HG02763 (cell line): ENCODE measurements at regions not wholly inside any gene's neighbourhood (a gene's known extent, or its start where the extent isn't known, plus 50 kb on each side); places are given as distances from the start of the nearest gene placed in this dataset.

Source experiments
- ATAC-seq: cut with Tn5 transposase; IDR thresholded peaks from one replicate; pipeline ENCODE4 v1.9.1; 2021; ENCODE audit warnings: mild to moderate bottlenecking, moderate library complexity; ENCODE audit not compliant: unreplicated experiment

DNA sequence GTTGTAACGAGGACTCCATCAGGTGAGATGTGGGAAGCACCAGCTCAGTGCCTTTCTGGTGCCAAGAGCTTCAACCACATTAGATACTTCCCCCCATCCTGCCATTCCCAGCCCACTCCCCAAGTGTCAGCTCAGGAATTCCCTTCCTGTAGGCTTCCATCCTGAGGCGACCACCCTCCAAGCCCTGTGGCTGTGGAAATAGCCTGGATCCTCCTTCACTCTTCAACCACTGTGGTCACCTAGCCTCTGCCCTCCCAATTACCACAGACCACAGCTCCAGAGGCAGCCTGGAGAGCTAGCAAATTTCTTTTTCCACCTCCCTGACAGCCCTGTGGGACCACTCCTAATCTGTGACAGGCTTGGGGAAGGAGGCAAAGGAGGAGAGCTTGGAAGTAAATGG lies 219.8 kb upstream of the MAP3K1 start:
- no peak for ATAC-seq

DNA sequence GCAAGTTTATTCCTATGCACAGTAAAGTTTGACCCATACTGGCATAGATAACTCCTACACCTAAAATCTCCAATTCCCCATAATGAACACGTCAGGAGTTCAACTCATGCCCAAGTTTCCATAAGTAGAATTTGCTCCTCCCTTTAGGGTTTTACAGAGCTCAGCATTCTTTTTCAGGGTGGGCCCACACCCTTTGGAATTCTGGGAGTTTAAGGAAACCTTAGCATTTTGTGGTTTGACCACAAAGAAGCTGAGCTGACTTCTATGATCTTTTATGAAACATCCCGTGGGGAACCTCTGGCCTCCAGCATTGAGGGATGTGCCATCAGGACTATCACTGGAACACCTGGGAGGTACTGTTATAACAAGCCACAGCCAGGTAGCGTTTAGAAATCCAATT lies 220.6 kb upstream of the MAP3K1 start:
- ATAC-seq: no peak

DNA sequence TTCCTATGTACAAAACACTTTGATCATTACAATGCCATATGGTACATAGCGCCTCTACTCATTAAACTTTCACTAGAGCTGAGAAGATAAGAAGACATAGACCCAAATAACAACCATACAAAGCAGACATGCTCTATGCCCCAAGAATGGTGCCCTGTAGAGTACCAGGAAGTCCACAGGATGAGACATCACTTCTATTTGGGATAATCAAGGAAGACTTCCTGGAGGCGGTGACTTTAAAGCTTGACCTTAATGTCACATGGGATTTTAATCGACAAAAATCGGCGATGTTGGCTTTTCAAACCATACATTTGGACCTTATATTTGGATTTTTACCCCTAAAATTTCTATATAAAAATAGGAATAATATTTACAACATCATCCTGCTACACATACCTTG lies 224.3 kb upstream of the MAP3K1 start:
- ATAC-seq: no peak

DNA sequence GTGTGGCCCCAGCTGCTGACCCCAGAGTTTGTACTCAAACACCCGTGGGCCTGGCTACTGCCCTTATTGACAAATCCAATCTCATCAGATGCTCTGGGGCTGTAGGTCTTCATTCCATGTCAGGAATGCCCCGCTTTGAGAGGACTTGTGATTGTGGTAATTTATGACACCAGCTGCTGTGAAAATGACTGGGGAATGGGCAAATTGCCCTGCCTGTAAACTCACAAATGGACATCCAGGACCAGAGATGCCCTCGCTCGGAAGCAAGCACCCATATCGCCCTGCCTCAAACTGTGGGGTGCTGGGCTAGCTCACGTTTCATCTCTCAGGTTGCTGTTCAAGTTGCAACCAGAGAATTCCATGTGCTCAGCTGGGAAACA lies 225.9 kb upstream of the MAP3K1 start:
- no peak for ATAC-seq

DNA sequence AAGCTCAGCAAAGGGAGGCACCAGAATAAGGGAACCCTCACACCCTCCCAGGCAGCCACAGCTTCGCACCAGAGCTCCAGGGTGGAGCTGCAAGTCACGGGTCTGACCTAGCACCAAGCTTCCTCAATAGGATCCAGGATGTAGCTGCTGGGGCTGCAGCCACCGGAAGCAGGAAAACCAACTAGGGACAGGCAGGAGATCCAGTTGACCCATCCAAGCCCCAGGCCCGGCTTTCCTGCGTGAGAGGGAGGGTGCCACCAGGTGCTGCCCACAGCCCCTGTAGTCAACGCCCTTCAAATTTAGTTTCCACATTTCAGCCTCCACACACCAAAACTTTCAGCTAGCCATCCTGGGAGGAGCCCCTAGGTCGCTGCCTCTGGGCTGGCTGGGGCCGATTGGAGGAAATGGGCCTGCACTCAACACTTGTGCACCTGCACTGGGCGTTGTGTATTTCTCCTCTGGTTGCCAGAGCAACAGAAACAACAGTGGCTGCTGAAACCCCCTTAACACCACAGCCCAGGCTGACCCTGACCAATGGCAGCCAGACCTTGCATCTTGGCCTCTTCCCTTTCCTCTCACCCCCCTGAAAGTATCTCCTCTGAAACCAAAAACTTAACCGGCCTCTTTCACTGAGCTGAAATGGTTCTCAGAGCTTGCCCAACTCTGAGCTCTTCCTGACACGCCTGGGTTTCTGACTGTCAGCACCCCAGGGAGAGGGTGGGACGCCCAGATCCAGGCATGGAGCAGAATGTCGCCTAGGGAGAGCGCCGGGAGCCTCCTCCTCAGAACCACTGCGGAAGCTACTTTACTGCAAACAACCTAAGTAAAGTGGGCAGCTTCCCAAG lies 226.5 kb upstream of the MAP3K1 start:
- ATAC-seq: peak; percentile 99

DNA sequence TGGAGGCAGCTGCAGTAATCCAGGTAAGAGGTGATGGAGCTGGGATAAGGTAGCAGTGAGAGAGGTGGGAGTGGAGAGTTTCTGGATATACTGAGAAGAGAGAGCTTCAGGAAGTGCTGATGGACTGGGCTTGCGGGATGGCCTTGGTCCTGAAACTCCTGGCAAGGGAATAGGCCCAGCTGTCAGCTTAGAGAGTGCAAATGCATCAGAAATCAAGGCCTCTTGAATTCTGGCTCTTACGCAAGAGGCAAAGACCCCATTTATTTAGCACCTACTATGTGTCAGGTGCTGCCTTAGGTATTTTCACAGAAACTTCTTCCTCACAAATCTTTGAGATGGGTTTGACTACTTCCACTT lies 227.2 kb upstream of the MAP3K1 start:
- no peak for ATAC-seq

DNA sequence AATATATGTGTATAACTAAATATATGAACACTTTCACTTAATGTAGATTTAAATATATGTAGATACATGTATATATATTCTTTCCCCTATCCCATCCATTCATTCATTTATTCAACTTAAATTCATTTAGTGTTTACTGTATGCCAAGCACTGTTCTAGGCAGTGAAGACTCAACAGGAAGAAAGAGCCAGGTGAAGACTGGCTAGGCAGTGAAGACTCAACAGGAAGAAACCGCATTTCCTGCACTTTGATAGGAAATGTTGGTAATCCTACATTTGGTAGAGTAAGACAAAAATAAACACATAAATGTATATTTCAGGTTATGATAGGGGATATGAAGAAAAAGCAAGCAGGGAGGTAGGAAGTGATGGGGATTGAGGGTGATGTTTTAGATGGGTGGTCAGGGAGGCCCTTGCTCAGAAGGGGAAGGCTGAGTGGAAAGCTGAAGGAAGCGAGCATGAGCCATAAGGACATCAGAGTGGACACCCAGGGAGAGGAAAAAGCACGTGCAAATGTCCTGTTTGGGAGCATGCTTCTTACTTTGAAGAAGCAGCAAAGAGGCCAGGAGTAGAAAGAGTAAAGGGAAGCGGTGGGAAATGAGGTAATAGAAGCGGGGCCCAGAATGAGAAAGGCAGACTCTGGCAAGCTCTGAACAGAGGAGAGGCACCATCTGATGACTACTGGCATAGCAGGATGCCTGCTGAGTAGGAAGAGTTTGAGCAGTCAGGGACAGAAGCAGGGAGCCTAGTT lies 227.8 kb upstream of the MAP3K1 start:
- ATAC-seq: no peak

DNA sequence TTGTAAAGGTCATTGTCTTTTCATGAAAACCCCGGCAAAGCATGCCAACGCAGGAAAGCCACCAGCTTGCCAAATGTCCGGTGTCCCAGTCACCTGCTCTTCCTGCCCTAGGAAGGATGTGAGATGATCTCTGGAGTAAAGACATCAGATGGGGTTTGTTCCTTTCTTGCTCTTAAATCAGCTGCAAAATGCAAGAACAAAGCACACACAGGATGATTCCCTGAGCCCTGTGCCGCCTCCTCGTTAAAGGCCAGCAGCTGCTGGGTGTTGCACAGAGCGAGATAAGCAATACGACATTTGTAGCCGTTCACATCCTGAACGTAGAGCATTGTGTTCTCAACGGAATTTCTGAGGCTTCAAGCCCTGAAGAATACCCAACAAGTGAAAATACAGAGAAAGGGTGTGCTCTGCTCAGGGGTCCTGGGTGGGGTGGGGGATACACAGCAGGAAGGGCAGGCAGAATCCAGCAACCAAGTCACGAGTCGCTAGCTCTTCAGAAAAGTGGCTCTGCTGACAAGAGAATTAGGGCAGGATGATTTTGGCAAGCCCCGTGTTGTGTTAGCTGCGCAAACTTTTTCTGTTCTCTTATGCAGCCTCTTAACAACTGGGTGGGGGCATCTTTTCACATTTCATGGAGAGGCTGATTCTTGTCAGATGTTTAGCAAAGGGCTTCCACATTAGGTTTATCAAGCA lies 229.2 kb upstream of the MAP3K1 start:
- no peak for ATAC-seq

DNA sequence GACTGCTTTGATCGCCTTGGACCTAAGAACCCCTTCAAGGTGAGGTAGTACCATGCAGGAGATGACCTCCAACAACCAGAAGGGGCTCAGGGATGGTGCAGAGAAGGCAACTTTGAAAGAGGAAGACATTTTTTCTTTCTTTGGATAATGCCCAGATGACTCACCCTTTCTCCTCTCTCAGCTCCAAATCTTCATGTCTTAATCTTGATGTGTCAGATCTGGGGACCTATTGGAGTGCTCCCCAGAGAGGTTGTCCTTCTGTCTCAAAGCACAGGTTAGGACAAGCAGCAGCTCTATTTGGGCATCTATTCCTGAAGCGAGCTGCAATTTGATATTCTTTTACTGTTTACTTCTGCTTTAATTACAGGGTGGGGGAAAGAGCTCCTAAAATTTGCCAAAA lies 229.9 kb upstream of the MAP3K1 start:
- no peak for ATAC-seq

DNA sequence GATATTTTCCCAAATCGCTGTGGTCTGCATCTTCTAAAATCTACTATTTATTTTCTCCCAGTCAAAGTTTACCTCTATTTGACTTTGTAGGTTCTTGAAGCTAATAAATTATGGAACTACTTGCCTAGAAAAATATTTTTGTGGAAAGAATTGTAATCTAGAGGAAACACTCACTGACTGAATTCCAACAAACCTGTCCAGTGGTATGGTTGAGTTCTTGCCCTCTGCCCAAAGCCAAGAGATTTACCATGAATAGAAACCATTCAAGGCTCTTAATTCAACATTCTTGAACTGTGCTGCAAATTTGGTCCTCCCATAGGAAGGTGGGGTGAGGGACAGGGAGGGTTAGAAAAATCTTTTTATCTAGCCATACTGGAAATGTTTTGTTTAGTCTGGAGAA lies 233.9 kb upstream of the MAP3K1 start:
- ATAC-seq: no peak

DNA sequence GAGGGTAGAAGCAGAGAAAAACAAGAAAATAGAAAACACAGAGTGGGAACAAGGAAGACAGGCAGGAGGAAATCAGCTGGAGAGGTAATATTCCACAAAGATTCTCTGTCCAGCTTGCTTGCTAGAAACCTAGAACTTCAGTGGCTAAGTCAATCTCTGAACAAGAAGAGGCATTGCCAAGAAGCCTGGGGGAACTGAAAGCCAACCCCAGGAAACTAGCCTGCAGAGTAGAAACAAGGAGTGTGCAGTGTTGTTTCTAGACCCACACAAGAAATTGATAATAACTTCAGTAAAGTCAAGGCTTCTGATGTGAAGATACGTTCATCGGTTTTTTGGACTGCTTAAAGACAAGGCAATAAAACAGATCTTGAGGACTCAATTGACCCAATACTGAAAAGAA lies 234.5 kb upstream of the MAP3K1 start:
- no peak for ATAC-seq

DNA sequence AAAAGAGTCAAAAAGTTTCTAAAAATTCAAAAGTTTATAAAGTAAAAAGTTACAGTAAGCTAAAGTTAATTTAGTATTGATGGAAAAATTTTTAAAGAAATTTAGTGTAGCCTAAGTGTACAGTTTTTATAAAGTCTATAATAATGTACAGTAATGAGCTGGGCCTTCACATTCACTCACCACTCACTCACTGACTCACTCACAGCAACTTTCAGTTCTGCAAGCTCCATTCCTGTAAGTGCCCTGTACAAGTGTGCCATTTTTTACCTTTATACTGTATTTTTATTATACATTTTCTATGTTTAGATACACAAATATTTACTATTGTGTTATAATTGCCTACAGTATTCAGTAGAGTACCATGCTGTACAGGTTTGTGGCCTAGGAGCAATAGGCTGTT lies 239.5 kb upstream of the MAP3K1 start:
- no peak for ATAC-seq

DNA sequence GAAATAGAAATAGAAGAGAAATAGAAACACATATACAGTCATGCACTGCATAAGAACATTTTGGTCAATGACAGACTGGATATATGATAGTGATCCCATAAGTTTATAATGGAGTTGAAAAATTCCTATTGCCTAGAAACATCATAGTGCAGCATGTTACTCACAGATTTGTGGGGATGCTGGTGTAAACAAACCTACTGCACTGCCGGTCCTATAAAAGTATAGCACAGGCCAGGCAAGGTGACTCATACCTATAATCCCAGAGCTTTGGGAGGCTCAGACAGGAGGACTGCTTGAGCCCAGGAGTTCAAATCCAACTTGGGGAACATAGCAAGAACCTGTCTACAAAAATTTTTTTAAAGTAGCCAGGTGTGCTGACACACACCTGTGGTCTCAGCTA lies 240.6 kb upstream of the MAP3K1 start:
- ATAC-seq: no peak

DNA sequence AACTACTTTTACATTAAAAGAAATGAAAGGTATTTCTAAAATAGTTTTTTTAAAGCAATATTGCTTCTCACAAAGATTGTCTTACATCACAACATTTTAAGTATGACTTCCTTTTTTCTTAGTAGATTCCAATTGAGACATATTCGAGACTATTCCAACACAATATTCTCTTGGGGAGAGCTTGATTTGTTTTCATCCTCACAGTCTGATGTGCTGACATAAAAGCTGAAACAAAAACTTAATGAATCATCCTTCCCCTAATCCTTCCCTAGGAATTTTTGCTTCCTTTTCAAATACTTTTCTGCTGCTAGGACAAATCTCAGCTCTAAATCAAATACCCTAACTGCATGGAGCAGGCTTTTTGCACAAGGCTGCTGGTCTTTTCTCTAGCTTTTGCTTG lies 245.8 kb upstream of the MAP3K1 start:
- no peak for ATAC-seq

DNA sequence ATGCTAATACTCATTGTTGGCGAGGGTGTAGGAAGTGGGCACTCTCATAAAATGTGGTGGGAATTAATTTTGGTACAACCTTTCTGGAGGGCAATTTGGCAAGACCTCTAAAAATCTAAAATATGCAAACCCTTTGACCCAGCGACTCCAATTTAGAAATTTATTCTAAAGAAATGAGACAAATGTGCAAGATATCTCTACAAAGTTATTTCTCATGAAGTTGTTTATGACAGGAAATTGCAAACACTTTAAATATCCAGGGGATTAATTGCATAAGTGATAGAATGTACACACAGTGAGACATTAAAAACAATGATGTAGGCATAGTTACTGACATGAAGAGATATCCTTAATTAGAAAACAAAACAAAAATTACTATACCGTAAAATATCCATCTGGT lies 246.3 kb upstream of the MAP3K1 start:
- no peak for ATAC-seq

DNA sequence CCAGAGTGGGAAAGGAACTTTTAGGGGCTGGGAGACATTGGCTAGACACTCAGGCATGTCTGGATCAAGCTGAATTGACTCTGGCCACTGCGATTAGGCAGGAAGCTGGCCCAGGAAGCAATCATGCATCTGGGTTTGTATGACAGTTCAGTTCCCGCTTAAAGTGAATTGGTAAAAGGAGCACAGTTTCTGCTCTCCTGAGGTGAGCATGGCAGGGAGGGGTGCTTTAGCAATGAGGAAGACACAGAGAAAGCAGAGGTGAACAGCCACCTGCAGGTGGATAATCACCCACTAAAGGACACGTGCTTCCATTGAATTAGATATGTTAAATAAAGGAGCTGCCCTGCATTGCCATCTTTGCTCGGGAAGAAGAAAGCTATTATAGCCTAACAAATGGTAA lies 248.1 kb upstream of the MAP3K1 start:
- no peak for ATAC-seq

DNA sequence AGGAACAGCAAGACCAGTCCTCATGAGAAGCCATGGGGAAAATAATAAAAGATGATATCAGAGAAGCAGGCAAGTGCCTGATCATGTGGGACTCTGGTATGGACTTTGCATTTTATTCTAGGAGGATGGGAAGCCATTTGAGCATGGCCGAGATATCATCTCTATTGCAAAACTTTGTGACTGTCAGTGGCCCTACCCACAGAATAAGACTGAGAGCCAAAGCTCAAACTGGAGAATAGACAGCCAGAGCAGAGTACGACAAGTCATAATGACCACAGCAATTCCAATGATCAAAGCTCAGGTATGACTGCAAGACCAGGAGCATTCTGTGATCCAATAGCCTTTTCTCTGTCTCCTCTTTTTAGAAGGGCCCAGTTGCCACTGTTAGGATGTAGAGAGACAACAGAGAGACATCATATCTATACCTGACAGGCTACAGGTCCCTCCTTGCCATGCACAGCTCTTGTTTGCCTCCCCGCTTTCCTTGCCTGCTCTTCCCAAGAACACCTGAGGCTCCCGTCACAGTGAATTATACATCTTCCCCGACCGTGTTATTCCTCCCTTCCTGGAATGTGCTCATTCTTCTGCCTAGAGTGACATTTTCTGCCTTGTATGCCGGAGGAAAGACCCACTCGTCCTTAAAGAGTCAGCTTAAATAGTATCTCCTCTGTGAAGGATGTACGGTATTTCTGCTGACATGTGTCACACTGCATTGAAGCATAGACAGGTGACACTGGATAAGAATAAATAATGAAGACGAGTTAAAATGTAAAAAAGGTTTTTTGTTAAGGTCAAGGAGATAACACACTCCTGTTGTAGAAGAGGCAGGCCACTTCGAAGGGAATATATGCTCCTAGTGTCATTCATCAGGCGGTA lies 248.7 kb upstream of the MAP3K1 start:
- no peak for ATAC-seq

DNA sequence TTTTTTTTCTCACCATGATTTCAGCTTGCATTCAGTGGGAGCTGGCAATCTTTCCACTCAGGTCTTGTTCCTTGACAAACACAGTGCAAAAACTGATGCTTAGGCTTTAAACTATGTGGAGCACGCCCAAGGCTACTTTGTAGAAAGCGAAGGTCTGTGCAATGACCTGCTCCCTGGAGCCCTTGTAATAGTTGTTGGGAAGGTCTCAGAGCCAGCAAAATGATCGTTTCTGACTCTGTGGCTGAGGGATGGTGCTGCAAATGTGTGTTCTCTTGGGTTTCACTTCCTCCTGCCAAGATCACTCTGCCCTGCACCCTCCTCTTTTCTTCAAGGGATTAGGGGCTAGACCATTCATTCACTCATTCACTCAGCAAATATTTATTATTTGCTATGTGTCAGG lies 249.7 kb upstream of the MAP3K1 start:
- peak; percentile 71 for ATAC-seq

DNA sequence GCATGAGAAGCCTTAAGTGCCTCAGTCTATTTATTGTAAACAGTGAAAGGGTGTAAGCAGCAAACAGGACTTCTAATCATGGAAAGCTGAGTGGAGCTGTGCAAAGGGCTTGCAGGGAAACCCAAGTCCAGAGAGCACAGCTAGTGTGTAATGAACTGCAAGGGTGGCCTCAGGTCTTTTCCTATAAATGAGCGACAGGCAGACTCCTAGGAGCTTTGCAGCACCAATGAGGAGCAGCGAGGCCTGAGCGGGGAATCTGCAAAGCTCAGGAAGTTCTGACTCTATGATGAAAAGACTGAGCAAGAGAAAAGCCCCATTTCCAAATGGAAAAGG lies 250.1 kb upstream of the MAP3K1 start:
- ATAC-seq: no peak

DNA sequence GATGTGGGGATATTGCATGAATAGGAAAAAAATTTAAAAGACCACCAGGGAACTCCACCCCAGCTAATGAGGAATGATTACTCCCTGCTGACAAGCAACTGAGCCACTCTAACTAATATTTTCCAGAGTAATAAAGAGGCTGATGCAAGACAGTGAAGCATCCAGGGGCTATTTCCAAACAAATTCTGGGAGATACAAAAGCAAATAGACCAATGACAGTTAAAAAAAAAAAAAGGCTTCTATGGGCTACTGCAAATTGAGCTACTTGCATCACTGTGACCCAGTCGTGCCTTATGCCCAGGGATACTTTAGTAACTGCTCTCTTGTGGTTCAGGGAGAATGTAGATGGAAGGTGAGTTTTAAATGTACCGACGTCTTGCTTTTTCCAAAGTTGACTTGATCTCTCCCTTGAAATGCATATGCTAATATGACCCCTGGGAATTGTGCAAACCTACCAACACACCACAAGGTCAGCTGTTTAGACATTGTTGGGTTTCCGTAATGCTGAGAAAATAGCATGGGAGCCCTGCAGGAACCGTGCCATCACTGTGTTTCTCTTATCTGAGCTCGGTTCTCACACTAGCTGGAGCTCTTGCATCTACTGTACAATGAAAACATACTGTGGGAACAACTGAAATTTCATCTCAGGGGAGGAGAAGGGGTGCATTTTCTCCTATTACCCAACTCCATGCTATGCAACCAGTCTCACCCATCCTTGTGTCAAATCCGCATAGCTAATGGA lies 250.6 kb upstream of the MAP3K1 start:
- no peak for ATAC-seq

DNA sequence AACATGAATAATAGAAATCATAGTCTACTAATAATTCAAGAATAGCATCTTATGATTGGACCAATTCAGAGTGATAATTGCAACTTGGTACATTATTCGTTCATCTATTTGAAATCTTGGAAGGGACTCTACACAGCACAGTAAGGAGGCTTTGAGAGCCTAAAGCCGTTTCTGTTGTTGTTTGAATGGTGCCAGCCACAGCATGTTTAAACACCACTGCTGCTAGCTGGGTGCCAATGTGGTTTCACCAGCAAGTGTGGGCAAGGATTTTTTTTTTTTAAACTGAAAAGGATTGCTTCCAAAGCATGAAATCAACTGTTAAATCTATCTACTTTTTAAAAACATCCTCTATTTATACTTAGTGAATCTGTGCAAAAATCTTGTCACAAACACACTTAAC lies 253.9 kb upstream of the MAP3K1 start:
- no peak for ATAC-seq
